H1 (cell line): ENCODE measurements at regions not wholly inside any gene's neighbourhood (a gene's known extent, or its start where the extent isn't known, plus 50 kb on each side); places are given as distances from the start of the nearest gene placed in this dataset.

Source experiments
- ATF2 ChIP-seq: IDR thresholded peaks from 2 replicates; pipeline ENCODE4 v1.6.1; 2012; ENCODE audit warnings: low read length, inconsistent platforms

- TF ChIP-seq ATF2: no peak
Observed at GRCh38 chr2:219752726-219753125, 125.3 kb downstream of the SLC4A3 start (continued).
